Spleen (tissue), 11 donors: ENCODE measurements at regions not wholly inside any gene's neighbourhood (a gene's known extent, or its start where the extent isn't known, plus 50 kb on each side); places are given as distances from the start of the nearest gene placed in this dataset.

ENCODE experiments used
- DNase-seq: peaks from one replicate; pipeline ENCODE4 v3.0.0-alpha.2; 2020
- H3K27ac ChIP-seq, 8 donors: fragments of 200-600 bp; sonication (generic) in 7 of 8; 1 replicate in 4 of 8; 2 replicates in 4 of 8; pipeline versions ENCODE4 v1.5.0 to v1.8.0; 2016 to 2021; ENCODE audit warnings: inconsistent platforms in 4 of 8, mild to moderate bottlenecking in 4 of 8, moderate library complexity in 1 of 8
- H3K27me3 ChIP-seq, 7 donors: fragments of 200-600 bp; sonication (generic) in 6 of 7; replicated peaks in 1 of 7; 1 replicate in 4 of 7; 2 replicates in 3 of 7; pipeline versions ENCODE4 v1.5.0 to v1.8.0; 2016 to 2021; ENCODE audit warnings: inconsistent platforms in 3 of 7, mild to moderate bottlenecking in 1 of 7
- H3K36me3 ChIP-seq, 6 donors: fragments of 200-600 bp; sonication (generic) in 5 of 6; 1 replicate in 4 of 6; 2 replicates in 2 of 6; pipeline versions ENCODE4 v1.5.0 to v1.8.0; 2016 to 2021; ENCODE audit warnings: inconsistent platforms in 2 of 6
- H3K4me1 ChIP-seq, 6 donors: fragments of 200-600 bp; sonication (generic) in 5 of 6; 1 replicate in 3 of 6; 2 replicates in 3 of 6; pipeline versions ENCODE4 v1.5.0 to v1.8.0; 2016 to 2021; ENCODE audit warnings: inconsistent platforms in 3 of 6
- H3K4me3 ChIP-seq, 8 donors: fragments of 200-600 bp; sonication (generic) in 7 of 8; 1 replicate in 4 of 8; 2 replicates in 4 of 8; pipeline versions ENCODE4 v1.5.0 to v1.8.0; 2016 to 2021; ENCODE audit warnings: inconsistent platforms in 4 of 8, mild to moderate bottlenecking in 4 of 8, moderate library complexity in 2 of 8
- H3K9me3 ChIP-seq, 8 donors: fragments of 200-600 bp; sonication (generic) in 7 of 8; 1 replicate in 4 of 8; 2 replicates in 4 of 8; pipeline versions ENCODE4 v1.5.0 to v1.8.0; 2016 to 2021; ENCODE audit warnings: inconsistent platforms in 4 of 8
- CTCF ChIP-seq, 11 experiments: fragments of 200-600 bp in 7 of 11; fragments of 450-650 bp in 4 of 11; sonication (generic) in 4 of 11; IDR thresholded peaks in 8 of 11; conservative IDR thresholded peaks in 3 of 11; 1 replicate in 7 of 11; 2 replicates in 4 of 11; pipeline versions ENCODE4 v1.4.0 to v1.8.0; 2016 to 2021; ENCODE audit warnings: antibody characterized with exemption in 11 of 11, inconsistent platforms in 4 of 11, mild to moderate bottlenecking in 1 of 11
- POLR2A ChIP-seq, 3 donors: fragments of 450-650 bp; IDR thresholded peaks; one replicate each; pipeline ENCODE4 v1.5.1; 2017; ENCODE audit warnings: antibody characterized with exemption in 3 of 3, mild to moderate bottlenecking in 1 of 3
- POLR2AphosphoS5 ChIP-seq, 3 donors: sonication (generic); formaldehyde crosslinking; IDR thresholded peaks; one replicate each; pipeline ENCODE4 v1.5.1; 2017; ENCODE audit warnings: antibody characterized with exemption in 3 of 3
- WGBS, 5 donors: extraction: QIAGEN DNeasy Blood & Tissue Kit in 3 of 5; methylation state at CpG; one replicate each; pipeline versions ENCODE4 v1.1.5 to v1.1.7; 2013 to 2018; 5-methylcytosine and 5-hydroxymethylcytosine counted together
- intact Hi-C: fragments of 100-400 bp; cut with DNase I; formaldehyde crosslinking; loops from one replicate; pipeline ENCODE4 v1.15.0; 2023; ENCODE audit warnings: low total_unique reads
- donor health status: healthy with polysubstance abuse.
- donor health status: DM: no; HTN: no; CAD: no; lungs with moderate emphysema.
- donor health status: DM: no; HTN: no; CAD: no.
- donor health status: Bipolar disorder and iron deficiency.
- donor health status: healthy.
- donor health status: DM: no; HTN: no; CAD: no.
- donor health status: DM: yes; HTN: yes; CAD: no.

- Histone ChIP-seq H3K27ac (no peak overlapping the region), H3K36me3 (no peaks in the 10 kb centered on the region), H3K4me3 (no peak overlapping the region), H3K9me3 (peaks cover 0 to 14% (median 6%) of the 10 kb centered on the region in 8 donors), H3K4me1 (no peaks in the 10 kb centered on the region), H3K27me3 (peaks cover 0 to 19% (median 0%) of the 10 kb centered on the region in 7 donors)
- intact Hi-C loops: no loop called here
- WGBS, 5 donors: 30 to 63% (median 51%) methylated on average over 6 of the region's 6 CpGs
- DNase-seq: no peak
- no peak for TF ChIP-seq CTCF (IDR thresholded peaks at IDR 0.05 in 8 of 11, conservative IDR thresholded peaks at IDR 0.05 in 3 of 11)
- no peak for TF ChIP-seq POLR2A (IDR thresholded peaks at IDR 0.05)
- no peak for TF ChIP-seq POLR2AphosphoS5 (IDR thresholded peaks at IDR 0.05)
Observed at GRCh38 chr11:116563712-116564047, 209.1 kb downstream of the BUD13 start.

GRCh38 chr11:116563028-116563711 lies 209.6 kb downstream of the BUD13 start:
- no peak overlapping the region for H3K27ac ChIP-seq
- DNase-seq: no peak

GRCh38 chr11:116560589-116560988 lies 212.2 kb downstream of the BUD13 start:
- H3K4me3 ChIP-seq: no peak overlapping the region
- H3K4me1 ChIP-seq: no peaks in the 10 kb centered on the region
- 52 to 67% (median 53%) methylated on average over 3 of the region's 3 CpGs for WGBS, 5 donors
- H3K27me3 ChIP-seq: peaks cover 0 to 14% (median 0%) of the 10 kb centered on the region in 7 donors
- TF ChIP-seq POLR2AphosphoS5 (IDR thresholded peaks at IDR 0.05) (no peak), CTCF (IDR thresholded peaks at IDR 0.05 in 8 of 11, conservative IDR thresholded peaks at IDR 0.05 in 3 of 11) (no peak), POLR2A (IDR thresholded peaks at IDR 0.05) (no peak)
- no peak for DNase-seq
- H3K9me3 ChIP-seq: peaks cover 0 to 10% (median under 1%) of the 10 kb centered on the region in 8 donors
- intact Hi-C loops: no loop called here
- no peaks in the 10 kb centered on the region for H3K36me3 ChIP-seq
- H3K27ac ChIP-seq: no peak overlapping the region

More at GRCh38 chr11:116563028-116563711, 209.6 kb downstream of the BUD13 start:
- intact Hi-C loops: no loop called here
- H3K4me3 ChIP-seq: no peak overlapping the region
- 42 to 56% (median 49%) methylated on average over 8 to 10 of the region's 10 CpGs for WGBS, 5 donors
- peaks cover 0 to 19% (median 0%) of the 10 kb centered on the region in 7 donors for H3K27me3 ChIP-seq
- no peaks in the 10 kb centered on the region for H3K4me1 ChIP-seq
- H3K36me3 ChIP-seq: no peaks in the 10 kb centered on the region
- no peak for TF ChIP-seq CTCF (IDR thresholded peaks at IDR 0.05 in 8 of 11, conservative IDR thresholded peaks at IDR 0.05 in 3 of 11)
- TF ChIP-seq POLR2A (IDR thresholded peaks at IDR 0.05): no peak
- no peak for TF ChIP-seq POLR2AphosphoS5 (IDR thresholded peaks at IDR 0.05)
- peaks cover 0 to 14% (median 6%) of the 10 kb centered on the region in 8 donors for H3K9me3 ChIP-seq

- H3K9me3 ChIP-seq: peaks cover 0 to 6% (median 0%) of the 10 kb centered on the region in 8 donors
- no peak overlapping the region for H3K4me3 ChIP-seq
- H3K27me3 ChIP-seq: peaks cover 0 to 13% (median 0%) of the 10 kb centered on the region in 7 donors
- 42 to 52% (median 45%) methylated on average over 9 of the region's 9 CpGs for WGBS, 5 donors
- intact Hi-C loops: no loop called here
- no peaks in the 10 kb centered on the region for H3K4me1 ChIP-seq
- no peak overlapping the region for H3K27ac ChIP-seq
- no peak for DNase-seq
- TF ChIP-seq CTCF (IDR thresholded peaks at IDR 0.05 in 8 of 11, conservative IDR thresholded peaks at IDR 0.05 in 3 of 11) (no peak), POLR2AphosphoS5 (IDR thresholded peaks at IDR 0.05) (no peak), POLR2A (IDR thresholded peaks at IDR 0.05) (no peak)
- no peaks in the 10 kb centered on the region for H3K36me3 ChIP-seq
Observed at GRCh38 chr11:116558504-116559211, 214.1 kb downstream of the BUD13 start.
